CD4-positive, alpha-beta T cell treated with Interleukin-1 beta for 1 hour (primary cell): ENCODE measurements at regions not wholly inside any gene's neighbourhood (a gene's known extent, or its start where the extent isn't known, plus 50 kb on each side); places are given as distances from the start of the nearest gene placed in this dataset.

ENCODE experiments used
- DNase-seq, 2 donors: peaks; one replicate each; pipeline ENCODE4 v3.0.0-alpha.2; 2020 to 2022

- no peak for DNase-seq
Observed at GRCh38 chr1:4510276-4510691, 144.1 kb upstream of the AJAP1 start.

- no peak for DNase-seq
Observed at GRCh38 chr1:4511374-4511773, 143.0 kb upstream of the AJAP1 start.

GRCh38 chr1:4512636-4513035 is 141.8 kb upstream of the AJAP1 start:
- DNase-seq = no peak

GRCh38 chr1:4513685-4514084 is 140.7 kb upstream of the AJAP1 start:
- no peak for DNase-seq

GRCh38 chr1:4515727-4516289 is 138.6 kb upstream of the AJAP1 start:
- DNase-seq = no peak

- DNase-seq = no peak
Observed at GRCh38 chr1:4516596-4516995, 137.8 kb upstream of the AJAP1 start.

- no peak for DNase-seq
Observed at GRCh38 chr1:4517186-4517954, 137.0 kb upstream of the AJAP1 start.

GRCh38 chr1:4518621-4519020 is 135.8 kb upstream of the AJAP1 start:
- DNase-seq = no peak

GRCh38 chr1:4519954-4520353 is 134.5 kb upstream of the AJAP1 start:
- no peak for DNase-seq

- DNase-seq = no peak
Observed at GRCh38 chr1:4523551-4523950, 130.9 kb upstream of the AJAP1 start.

GRCh38 chr1:4526747-4527146 is 127.7 kb upstream of the AJAP1 start:
- DNase-seq = no peak

GRCh38 chr1:4527819-4528218 is 126.6 kb upstream of the AJAP1 start:
- no peak for DNase-seq

GRCh38 chr1:4528590-4528989 is 125.8 kb upstream of the AJAP1 start:
- DNase-seq = no peak

- no peak for DNase-seq
Observed at GRCh38 chr1:4529446-4530165, 124.8 kb upstream of the AJAP1 start.

GRCh38 chr1:4530166-4530785 is 124.1 kb upstream of the AJAP1 start:
- DNase-seq = no peak

- DNase-seq = no peak
Observed at GRCh38 chr1:4531842-4532241, 122.6 kb upstream of the AJAP1 start.

GRCh38 chr1:4532656-4533055 is 121.8 kb upstream of the AJAP1 start:
- no peak for DNase-seq

GRCh38 chr1:4546911-4547310 is 107.5 kb upstream of the AJAP1 start:
- DNase-seq = no peak

- no peak for DNase-seq
Observed at GRCh38 chr1:4549930-4550329, 104.5 kb upstream of the AJAP1 start.

GRCh38 chr1:4550941-4551340 is 103.5 kb upstream of the AJAP1 start:
- DNase-seq = no peak

GRCh38 chr1:4551706-4552105 is 102.7 kb upstream of the AJAP1 start:
- DNase-seq = no peak

- no peak for DNase-seq
Observed at GRCh38 chr1:4553761-4554160, 100.6 kb upstream of the AJAP1 start.

- no peak for DNase-seq
Observed at GRCh38 chr1:4554271-4554865, 100.0 kb upstream of the AJAP1 start.
